ENCODE measurements at regions not wholly inside any gene's neighbourhood (a gene's known extent, or its start where the extent isn't known, plus 50 kb on each side); places are given as distances from the start of the nearest gene placed in this dataset.
"Not testable (repeated sequence)": the region's sequence is repeated elsewhere in the genome, so short reads cannot be mapped to it uniquely, and the experiment has no call there.

GRCh38 chr18:55974521-55974920, 386.5 kb upstream of the TCF4 start:
- H3K4me3 ChIP-seq = no peak overlapping the region
- H3K4me1 ChIP-seq = no peaks in the 10 kb centered on the region
- H3K36me3 ChIP-seq (replicated peaks) = no peaks in the 10 kb centered on the region
- in situ Hi-C loops (cut with MboI; ENCODE audit: low sequenced_read_pairs) = no loop called here
- H3K9me3 ChIP-seq = no peaks in the 10 kb centered on the region
- no peak for DNase-seq (ENCODE audit: low spot score in 2 of 2)
- H3K27me3 ChIP-seq (ENCODE audit: low read depth) = no peaks in the 10 kb centered on the region

GRCh38 chr18:55968550-55968949, 380.6 kb upstream of the TCF4 start:
- DNase-seq (ENCODE audit: low spot score in 2 of 2) = no peak
- peaks cover 18% of the 10 kb centered on the region for H3K27me3 ChIP-seq (ENCODE audit: low read depth)
- peaks cover 11% of the 10 kb centered on the region for H3K4me1 ChIP-seq
- in situ Hi-C loops (cut with MboI; ENCODE audit: low sequenced_read_pairs) = no loop called here
- H3K9me3 ChIP-seq = no peaks in the 10 kb centered on the region
- H3K36me3 ChIP-seq (replicated peaks) = no peaks in the 10 kb centered on the region
- no peak overlapping the region for H3K4me3 ChIP-seq

GRCh38 chr18:55967019-55967418, 379.0 kb upstream of the TCF4 start:
- Histone ChIP-seq H3K4me3 (no peak overlapping the region), H3K4me1 (peaks cover 16% of the 10 kb centered on the region), H3K36me3 (replicated peaks) (no peaks in the 10 kb centered on the region), H3K27me3 (ENCODE audit: low read depth) (peaks cover 22% of the 10 kb centered on the region), H3K9me3 (no peaks in the 10 kb centered on the region)
- no peak for DNase-seq (ENCODE audit: low spot score in 2 of 2)
- in situ Hi-C loops (cut with MboI; ENCODE audit: low sequenced_read_pairs) = no loop called here

GRCh38 chr18:55964171-55964570, 376.2 kb upstream of the TCF4 start:
- Histone ChIP-seq H3K9me3 (no peaks in the 10 kb centered on the region), H3K4me1 (peaks cover 16% of the 10 kb centered on the region)

GRCh38 chr18:55953326-55953725, 365.3 kb upstream of the TCF4 start:
- Histone ChIP-seq H3K4me1 (no peaks in the 10 kb centered on the region), H3K9me3 (no peaks in the 10 kb centered on the region; the same call in 1 of the 2 replicates), H3K27me3 (ENCODE audit: low read depth) (no peaks in the 10 kb centered on the region), H3K36me3 (replicated peaks) (no peaks in the 10 kb centered on the region), H3K4me3 (no peak overlapping the region)
- in situ Hi-C loops (cut with MboI; ENCODE audit: low sequenced_read_pairs) = no loop called here
- DNase-seq (ENCODE audit: low spot score in 2 of 2) = no peak

More at GRCh38 chr18:55964171-55964570, 376.2 kb upstream of the TCF4 start:
- H3K27me3 ChIP-seq (ENCODE audit: low read depth) = peaks cover 26% of the 10 kb centered on the region
- H3K4me3 ChIP-seq = no peak overlapping the region
- DNase-seq (ENCODE audit: low spot score in 2 of 2) = peak in 1 of 2 experiments; percentile 91
- H3K36me3 ChIP-seq (replicated peaks) = no peaks in the 10 kb centered on the region
- in situ Hi-C loops (cut with MboI; ENCODE audit: low sequenced_read_pairs) = no loop called here

- H3K4me3 ChIP-seq; H3K9me3 ChIP-seq; H3K27me3 ChIP-seq (ENCODE audit: low read depth); in situ Hi-C loops (cut with MboI; ENCODE audit: low sequenced_read_pairs); DNase-seq (ENCODE audit: low spot score in 2 of 2); H3K4me1 ChIP-seq; H3K36me3 ChIP-seq (replicated peaks): not testable (repeated sequence)
These were observed 363.7 kb upstream of the TCF4 start for GRCh38 chr18:55951738-55952137.

GRCh38 chr18:55950379-55951166, 362.6 kb upstream of the TCF4 start:
- Histone ChIP-seq H3K36me3 (replicated peaks) (no peaks in the 10 kb centered on the region), H3K4me1 (no peaks in the 10 kb centered on the region), H3K4me3 (no peak overlapping the region), H3K27me3 (ENCODE audit: low read depth) (peaks cover 3% of the 10 kb centered on the region; the same call in 1 of the 2 replicates), H3K9me3 (no peaks in the 10 kb centered on the region; the same call in 1 of the 2 replicates)
- in situ Hi-C loops (cut with MboI; ENCODE audit: low sequenced_read_pairs) = no loop called here
- no peak for DNase-seq (ENCODE audit: low spot score in 2 of 2)

- no peak overlapping the region for H3K4me3 ChIP-seq
- no peak for DNase-seq (ENCODE audit: low spot score in 2 of 2)
- H3K36me3 ChIP-seq (replicated peaks) = no peaks in the 10 kb centered on the region
- H3K9me3 ChIP-seq = no peaks in the 10 kb centered on the region
- H3K27me3 ChIP-seq (ENCODE audit: low read depth) = no peaks in the 10 kb centered on the region
- H3K4me1 ChIP-seq = no peaks in the 10 kb centered on the region
- in situ Hi-C loops (cut with MboI; ENCODE audit: low sequenced_read_pairs) = no loop called here
These were observed 346.8 kb upstream of the TCF4 start for GRCh38 chr18:55934821-55935220.

- Histone ChIP-seq H3K9me3 (no peaks in the 10 kb centered on the region), H3K4me3 (no peak overlapping the region), H3K4me1 (no peaks in the 10 kb centered on the region), H3K36me3 (replicated peaks) (no peaks in the 10 kb centered on the region), H3K27me3 (ENCODE audit: low read depth) (no peaks in the 10 kb centered on the region)
- in situ Hi-C loops (cut with MboI; ENCODE audit: low sequenced_read_pairs) = no loop called here
- DNase-seq (ENCODE audit: low spot score in 2 of 2) = no peak
These were observed 344.7 kb upstream of the TCF4 start for GRCh38 chr18:55932675-55933074.

GRCh38 chr18:55927831-55928230, 339.8 kb upstream of the TCF4 start:
- H3K4me1 ChIP-seq = no peaks in the 10 kb centered on the region
- no peak for DNase-seq (ENCODE audit: low spot score in 2 of 2)
- H3K9me3 ChIP-seq = no peaks in the 10 kb centered on the region
- in situ Hi-C loops (cut with MboI; ENCODE audit: low sequenced_read_pairs) = no loop called here
- no peak overlapping the region for H3K4me3 ChIP-seq
- H3K36me3 ChIP-seq (replicated peaks) = no peaks in the 10 kb centered on the region
- no peaks in the 10 kb centered on the region for H3K27me3 ChIP-seq (ENCODE audit: low read depth)

- Histone ChIP-seq H3K27me3 (ENCODE audit: low read depth) (no peaks in the 10 kb centered on the region), H3K4me3 (no peak overlapping the region), H3K36me3 (replicated peaks) (no peaks in the 10 kb centered on the region), H3K4me1 (no peaks in the 10 kb centered on the region; the same call in 1 of the 2 replicates), H3K9me3 (no peaks in the 10 kb centered on the region)
- no peak for DNase-seq (ENCODE audit: low spot score in 2 of 2)
- in situ Hi-C loops (cut with MboI; ENCODE audit: low sequenced_read_pairs) = no loop called here
These were observed 337.8 kb upstream of the TCF4 start for GRCh38 chr18:55925772-55926171.

- H3K9me3 ChIP-seq = no peaks in the 10 kb centered on the region
- in situ Hi-C loops (cut with MboI; ENCODE audit: low sequenced_read_pairs) = no loop called here
- no peak for DNase-seq (ENCODE audit: low spot score in 2 of 2)
These were observed 332.1 kb upstream of the TCF4 start for GRCh38 chr18:55920063-55920462.

GRCh38 chr18:55918444-55918843, 330.5 kb upstream of the TCF4 start:
- in situ Hi-C loops (cut with MboI; ENCODE audit: low sequenced_read_pairs) = no loop called here
- Histone ChIP-seq H3K36me3 (replicated peaks) (no peaks in the 10 kb centered on the region), H3K4me1 (no peaks in the 10 kb centered on the region; the same call in 1 of the 2 replicates), H3K4me3 (no peak overlapping the region), H3K9me3 (no peaks in the 10 kb centered on the region), H3K27me3 (ENCODE audit: low read depth) (no peaks in the 10 kb centered on the region)
- DNase-seq (ENCODE audit: low spot score in 2 of 2) = no peak

More at GRCh38 chr18:55920063-55920462, 332.1 kb upstream of the TCF4 start:
- no peak overlapping the region for H3K4me3 ChIP-seq
- H3K27me3 ChIP-seq (ENCODE audit: low read depth) = no peaks in the 10 kb centered on the region
- H3K4me1 ChIP-seq = no peaks in the 10 kb centered on the region; the same call in 1 of the 2 replicates
- H3K36me3 ChIP-seq (replicated peaks) = no peaks in the 10 kb centered on the region

- H3K36me3 ChIP-seq (replicated peaks) = no peaks in the 10 kb centered on the region
- DNase-seq (ENCODE audit: low spot score in 2 of 2) = no peak
- no peak overlapping the region for H3K4me3 ChIP-seq
- in situ Hi-C loops (cut with MboI; ENCODE audit: low sequenced_read_pairs) = no loop called here
- no peaks in the 10 kb centered on the region for H3K27me3 ChIP-seq (ENCODE audit: low read depth)
- H3K9me3 ChIP-seq = no peaks in the 10 kb centered on the region
- H3K4me1 ChIP-seq = peaks cover 11% of the 10 kb centered on the region
These were observed 324.9 kb upstream of the TCF4 start for GRCh38 chr18:55912919-55913318.

Measured in HAP-1 (cell line).